Naive thymus-derived CD4-positive, alpha-beta T cell (primary cell): ENCODE measurements at regions not wholly inside any gene's neighbourhood (a gene's known extent, or its start where the extent isn't known, plus 50 kb on each side); places are given as distances from the start of the nearest gene placed in this dataset.

Experiments used
- ATAC-seq: fragments of 150-1000 bp; cut with Tn5 transposase; 2 replicates; pipeline ENCODE4 v1.10.0; 2021; ENCODE audit warnings: mild to moderate bottlenecking, moderate library complexity
- CTCF ChIA-PET: fragments of 350-600 bp; sonication (Branson Sonifier 250); formaldehyde crosslinking; loops from one replicate; lab custom pipeline; 2021; ENCODE audit warnings: antibody characterized with exemption; lab: Charles Lee
- POLR2A ChIA-PET: fragments of 350-600 bp; sonication (Branson Sonifier 250); formaldehyde crosslinking; loops from one replicate; lab custom pipeline; 2021; ENCODE audit warnings: antibody characterized with exemption, inconsistent platforms; lab: Charles Lee
- DNase-seq, 9 donors: peaks; one replicate each; pipeline versions ENCODE4 v3.0.0 to v3.0.0-alpha.2; 2020 to 2022; ENCODE audit warnings: mixed read lengths in 1 of 9
- H3K27ac ChIP-seq: one replicate; pipeline ENCODE4 v1.7.0; 2013; ENCODE audit warnings: mild to moderate bottlenecking, low read depth, low read length, moderate library complexity
- H3K27me3 ChIP-seq, 2 donors: one replicate each; pipeline ENCODE4 v1.7.0; 2013; ENCODE audit warnings: low read length in 2 of 2, mild to moderate bottlenecking in 2 of 2, moderate library complexity in 2 of 2; ENCODE audit not compliant: control insufficient read depth in 2 of 2, insufficient read depth in 2 of 2
- H3K36me3 ChIP-seq, 3 experiments: 1 replicate in 2 of 3; 2 replicates in 1 of 3; pipeline ENCODE4 v1.7.0; 2013; ENCODE audit warnings: low read length in 3 of 3, mild to moderate bottlenecking in 3 of 3, moderate library complexity in 1 of 3; ENCODE audit not compliant: insufficient read depth in 3 of 3, control insufficient read depth in 2 of 3
- H3K4me1 ChIP-seq, 2 donors: one replicate each; pipeline ENCODE4 v1.7.0; 2013; ENCODE audit warnings: low read length in 2 of 2, mild to moderate bottlenecking in 2 of 2, moderate library complexity in 1 of 2; ENCODE audit not compliant: control insufficient read depth in 2 of 2, insufficient read depth in 2 of 2
- H3K4me3 ChIP-seq: 2 replicates; pipeline ENCODE4 v1.7.0; 2013; ENCODE audit warnings: mild to moderate bottlenecking, low read length
- H3K9me3 ChIP-seq, 3 experiments: 1 replicate in 2 of 3; 2 replicates in 1 of 3; pipeline ENCODE4 v1.7.0; 2013; ENCODE audit warnings: low read length in 3 of 3; ENCODE audit not compliant: control insufficient read depth in 2 of 3
- H3K27ac Mint-ChIP-seq, 9 donors: one replicate each; pipeline ENCODE4 v1.8.0; 2020 to 2022; ENCODE audit warnings: mixed read lengths in 9 of 9, mild to moderate bottlenecking in 8 of 9, moderate library complexity in 5 of 9, inconsistent platforms in 2 of 9
- H3K27me3 Mint-ChIP-seq, 5 donors: one replicate each; pipeline ENCODE4 v1.8.0; 2021 to 2022; ENCODE audit warnings: mixed read lengths in 5 of 5, mild to moderate bottlenecking in 1 of 5
- H3K36me3 Mint-ChIP-seq, 5 donors: one replicate each; pipeline ENCODE4 v1.8.0; 2020 to 2022; ENCODE audit warnings: mixed read lengths in 5 of 5, mild to moderate bottlenecking in 3 of 5, inconsistent platforms in 1 of 5
- H3K4me1 Mint-ChIP-seq, 7 donors: one replicate each; pipeline ENCODE4 v1.8.0; 2020 to 2022; ENCODE audit warnings: mixed read lengths in 7 of 7, mild to moderate bottlenecking in 3 of 7, inconsistent platforms in 1 of 7
- H3K4me3 Mint-ChIP-seq, 10 donors: one replicate each; pipeline ENCODE4 v1.8.0; 2020 to 2022; ENCODE audit warnings: mild to moderate bottlenecking in 10 of 10, mixed read lengths in 10 of 10, moderate library complexity in 6 of 10, inconsistent platforms in 2 of 10
- H3K9me3 Mint-ChIP-seq, 11 donors: one replicate each; pipeline ENCODE4 v1.8.0; 2020 to 2022; ENCODE audit warnings: mixed read lengths in 11 of 11, mild to moderate bottlenecking in 4 of 11, inconsistent platforms in 1 of 11, moderate library complexity in 1 of 11
- intact Hi-C, 2 donors: fragments of 100-400 bp; cut with micrococcal nuclease; formaldehyde crosslinking; loops; one replicate each; pipeline ENCODE4 v1.15.1; 2023

DNA sequence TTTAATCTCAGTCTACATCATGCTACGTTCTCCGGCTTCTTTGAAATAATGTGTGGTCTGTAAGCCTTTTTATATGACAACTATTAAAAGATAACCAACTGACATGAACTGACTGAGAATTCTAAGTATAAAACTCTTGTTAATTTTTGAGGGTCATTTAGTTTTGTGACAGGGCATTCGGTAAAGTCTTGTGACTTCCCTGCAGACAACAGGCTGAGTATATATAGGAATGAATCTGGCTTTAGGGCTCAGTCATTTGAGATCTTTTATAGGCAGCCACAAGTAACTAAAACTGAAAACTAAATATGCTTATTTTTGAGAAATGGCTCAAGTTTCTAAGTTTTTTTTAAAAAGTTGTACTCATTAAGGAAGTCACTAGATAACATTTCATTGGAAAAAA, 62.5 kb upstream of the SCIN start:
- Histone ChIP-seq H3K27ac (no peak overlapping the region), H3K36me3 (no peaks in the 10 kb centered on the region), H3K9me3 (no peaks in the 10 kb centered on the region), H3K4me1 (no peaks in the 10 kb centered on the region), H3K4me3 (no peak overlapping the region), H3K27me3 (no peaks in the 10 kb centered on the region)
- no peak for DNase-seq
- ChIA-PET POLR2A (no interaction called here), CTCF (no interaction called here)
- intact Hi-C loops, result no loop called here
- Mint-ChIP-seq H3K36me3 (no peaks in the 10 kb centered on the region), H3K9me3 (no peaks in the 10 kb centered on the region), H3K4me1 (no peaks in the 10 kb centered on the region), H3K27ac (no peak overlapping the region), H3K4me3 (no peak overlapping the region), H3K27me3 (peaks cover 0 to 7% (median 3%) of the 10 kb centered on the region in 5 donors)
- ATAC-seq, result no peak

DNA sequence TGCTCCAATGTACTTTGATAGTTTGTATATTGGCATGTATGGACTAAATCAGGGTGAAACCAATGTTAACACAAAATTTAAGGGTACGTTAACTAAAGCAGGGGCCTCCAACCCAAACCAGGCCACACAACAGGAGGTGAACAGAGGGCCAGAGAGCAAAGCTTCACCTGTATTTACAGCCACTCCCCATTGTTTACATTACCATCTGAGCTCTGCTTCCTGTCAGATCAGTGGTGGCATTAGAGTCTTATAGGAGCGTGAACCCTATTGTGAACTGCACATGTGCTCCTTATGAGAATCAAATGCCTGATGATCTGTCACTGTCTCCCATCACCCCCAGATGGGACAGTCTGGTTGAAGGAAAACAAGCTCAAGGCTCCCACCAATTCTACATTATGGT, 62.0 kb upstream of the SCIN start:
- DNase-seq (no peak), ATAC-seq (no peak)
- H3K9me3 Mint-ChIP-seq, result no peaks in the 10 kb centered on the region
- no peak overlapping the region for H3K27ac Mint-ChIP-seq
- H3K36me3 ChIP-seq, result no peaks in the 10 kb centered on the region
- no peaks in the 10 kb centered on the region for H3K9me3 ChIP-seq
- CTCF ChIA-PET, result no interaction called here
- intact Hi-C loops, result no loop called here
- H3K36me3 Mint-ChIP-seq, result no peaks in the 10 kb centered on the region
- POLR2A ChIA-PET, result no interaction called here
- no peaks in the 10 kb centered on the region for H3K4me1 ChIP-seq
- H3K27ac ChIP-seq, result no peak overlapping the region
- peaks cover 0 to 7% (median 5%) of the 10 kb centered on the region in 5 donors for H3K27me3 Mint-ChIP-seq
- H3K27me3 ChIP-seq, result no peaks in the 10 kb centered on the region
- no peak overlapping the region for H3K4me3 ChIP-seq
- H3K4me3 Mint-ChIP-seq, result no peak overlapping the region
- no peaks in the 10 kb centered on the region for H3K4me1 Mint-ChIP-seq

GRCh38 chr7:12517451-12517850, 53.1 kb upstream of the SCIN start:
- no peaks in the 10 kb centered on the region for H3K4me1 ChIP-seq
- H3K36me3 Mint-ChIP-seq, result peaks cover 0 to 5% (median 0%) of the 10 kb centered on the region in 5 donors
- intact Hi-C loops, result no loop called here
- POLR2A ChIA-PET, result no interaction called here
- H3K4me1 Mint-ChIP-seq, result no peaks in the 10 kb centered on the region
- H3K9me3 Mint-ChIP-seq, result peaks cover 0 to 28% (median 14%) of the 10 kb centered on the region in 11 donors
- H3K27me3 ChIP-seq, result no peaks in the 10 kb centered on the region
- H3K27ac ChIP-seq, result no peak overlapping the region
- H3K27me3 Mint-ChIP-seq, result peaks cover 6 to 36% (median 31%) of the 10 kb centered on the region in 5 donors
- H3K27ac Mint-ChIP-seq, result no peak overlapping the region
- ATAC-seq, result no peak
- H3K9me3 ChIP-seq, result no peaks in the 10 kb centered on the region
- CTCF ChIA-PET, result no interaction called here
- H3K36me3 ChIP-seq, result no peaks in the 10 kb centered on the region
- H3K4me3 ChIP-seq, result no peak overlapping the region
- no peak for DNase-seq
- H3K4me3 Mint-ChIP-seq, result no peak overlapping the region

GRCh38 chr7:12518920-12519681, 51.4 kb upstream of the SCIN start:
- ATAC-seq (peak; percentile 22), DNase-seq (no peak)
- intact Hi-C loops, result no loop called here
- H3K27ac Mint-ChIP-seq, result no peak overlapping the region
- peaks cover 12 to 47% (median 31%) of the 10 kb centered on the region in 5 donors for H3K27me3 Mint-ChIP-seq
- H3K27ac ChIP-seq, result no peak overlapping the region
- ChIA-PET CTCF (no interaction called here), POLR2A (no interaction called here)
- no peaks in the 10 kb centered on the region for H3K27me3 ChIP-seq
- H3K36me3 Mint-ChIP-seq, result peaks cover 0 to 5% (median 0%) of the 10 kb centered on the region in 5 donors
- H3K4me1 Mint-ChIP-seq, result no peaks in the 10 kb centered on the region
- no peaks in the 10 kb centered on the region for H3K4me1 ChIP-seq
- H3K4me3 ChIP-seq, result no peak overlapping the region
- H3K36me3 ChIP-seq, result no peaks in the 10 kb centered on the region
- peaks cover 0 to 28% (median 14%) of the 10 kb centered on the region in 11 donors for H3K9me3 Mint-ChIP-seq
- no peak overlapping the region for H3K4me3 Mint-ChIP-seq
- H3K9me3 ChIP-seq, result no peaks in the 10 kb centered on the region

DNA sequence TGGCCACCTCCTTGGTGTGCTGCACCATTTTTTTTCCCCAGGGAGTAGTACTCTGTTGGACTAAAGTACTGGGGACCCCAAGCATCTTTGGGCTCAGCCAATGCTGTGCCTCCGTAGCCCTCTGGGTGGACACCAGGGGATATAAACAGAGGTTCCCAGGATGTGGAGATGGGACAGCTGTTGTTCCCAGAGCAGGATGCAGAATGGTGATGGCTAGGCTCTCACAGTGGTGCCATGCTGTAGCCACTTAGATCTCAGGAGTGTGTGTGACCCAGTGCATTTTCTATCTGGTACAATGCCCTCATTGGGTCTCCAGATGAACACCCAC, 50.9 kb upstream of the SCIN start:
- H3K27ac Mint-ChIP-seq, result no peak overlapping the region
- ATAC-seq (no peak), DNase-seq (no peak)
- ChIA-PET CTCF (no interaction called here), POLR2A (no interaction called here)
- H3K27me3 ChIP-seq, result no peaks in the 10 kb centered on the region
- H3K4me1 Mint-ChIP-seq, result no peaks in the 10 kb centered on the region
- no peak overlapping the region for H3K4me3 Mint-ChIP-seq
- no peaks in the 10 kb centered on the region for H3K9me3 ChIP-seq
- no peak overlapping the region for H3K27ac ChIP-seq
- H3K36me3 Mint-ChIP-seq, result peaks cover 0 to 5% (median 0%) of the 10 kb centered on the region in 5 donors
- no peak overlapping the region for H3K4me3 ChIP-seq
- H3K27me3 Mint-ChIP-seq, result peaks cover 12 to 44% (median 36%) of the 10 kb centered on the region in 5 donors
- H3K36me3 ChIP-seq, result no peaks in the 10 kb centered on the region
- intact Hi-C loops, result loop anchor here in 1 of 2 donors (5.0 kb wide), 1 partner anchor 118 kb away; no protein-coding TSS in a partner anchor
- no peaks in the 10 kb centered on the region for H3K4me1 ChIP-seq
- peaks cover 0 to 28% (median 14%) of the 10 kb centered on the region in 11 donors for H3K9me3 Mint-ChIP-seq
